GM21825 (cell line): ENCODE measurements at regions not wholly inside any gene's neighbourhood (a gene's known extent, or its start where the extent isn't known, plus 50 kb on each side); places are given as distances from the start of the nearest gene placed in this dataset.
"Not testable (repeated sequence)": the region's sequence is repeated elsewhere in the genome, so short reads cannot be mapped to it uniquely, and the experiment has no call there.

Experiments
- ATAC-seq: cut with Tn5 transposase; IDR thresholded peaks from one replicate; pipeline ENCODE4 v1.9.1; 2021; ENCODE audit warnings: mild to moderate bottlenecking, moderate library complexity; ENCODE audit not compliant: unreplicated experiment

DNA sequence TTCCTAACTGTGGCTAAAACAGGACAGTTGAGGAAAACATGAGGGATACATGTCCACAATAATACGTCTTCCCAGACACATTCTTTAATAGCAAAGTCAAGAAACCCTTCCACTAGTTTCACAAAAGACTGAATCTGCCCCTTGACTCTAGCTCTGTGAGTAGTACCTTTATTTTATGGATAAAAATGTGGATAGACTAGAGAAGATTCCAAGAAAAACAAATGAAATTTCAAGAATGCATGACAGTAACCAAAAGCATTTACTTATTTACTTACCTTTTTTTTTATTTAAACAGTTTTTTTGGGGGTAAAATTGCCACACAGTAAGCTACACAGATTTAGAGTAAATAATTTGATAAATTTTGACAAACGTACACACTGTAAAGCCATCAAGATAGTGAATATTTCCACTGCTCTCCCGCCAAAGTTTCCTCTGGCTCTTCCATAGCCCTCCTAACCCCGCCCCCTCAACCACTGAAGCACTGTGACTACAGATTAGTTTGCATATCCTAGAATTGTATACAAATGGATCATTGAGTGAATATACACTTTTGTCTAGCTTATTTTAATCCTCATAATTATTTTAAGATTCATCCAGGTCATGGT lies 420.4 kb upstream of the ZMIZ1 start:
- ATAC-seq = no peak

DNA sequence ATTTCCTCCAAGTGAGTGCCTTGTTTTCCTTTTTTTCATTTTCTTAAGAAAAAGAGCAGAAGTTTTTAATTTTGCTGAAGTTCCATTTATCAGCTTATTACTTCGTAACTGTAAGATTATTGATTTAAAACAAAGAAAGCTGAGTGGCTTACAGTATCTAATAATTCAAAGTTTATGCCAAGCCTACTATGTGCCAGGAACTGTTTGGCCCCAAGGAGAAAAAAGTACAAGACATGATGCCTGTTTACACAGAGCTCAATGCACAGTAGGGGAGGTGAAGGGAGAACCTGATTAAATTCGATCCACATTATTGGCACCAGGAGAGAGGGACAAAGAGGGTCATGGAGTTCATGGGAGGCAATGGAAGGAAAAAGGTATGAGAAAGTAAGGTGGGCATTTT lies 419.3 kb upstream of the ZMIZ1 start:
- no peak for ATAC-seq

DNA sequence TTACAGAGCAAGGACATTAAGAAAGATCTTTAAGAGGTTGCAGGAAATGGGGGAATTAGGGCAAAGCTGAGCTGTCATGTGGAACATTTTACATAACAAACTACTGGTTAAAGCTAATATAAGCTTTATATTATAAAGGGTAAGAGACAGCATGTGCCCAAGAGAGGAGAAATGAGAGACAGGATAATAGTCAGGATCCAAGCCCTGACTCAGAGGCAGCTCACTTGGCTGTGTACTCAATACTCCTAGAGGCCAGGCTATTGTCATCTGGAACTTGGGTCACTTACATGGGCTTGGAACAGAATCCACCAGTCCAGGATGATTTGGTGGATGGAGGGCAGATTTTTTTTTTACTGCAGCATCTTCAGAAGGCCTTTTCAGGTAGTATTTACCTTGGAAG lies 418.6 kb upstream of the ZMIZ1 start:
- ATAC-seq = no peak

DNA sequence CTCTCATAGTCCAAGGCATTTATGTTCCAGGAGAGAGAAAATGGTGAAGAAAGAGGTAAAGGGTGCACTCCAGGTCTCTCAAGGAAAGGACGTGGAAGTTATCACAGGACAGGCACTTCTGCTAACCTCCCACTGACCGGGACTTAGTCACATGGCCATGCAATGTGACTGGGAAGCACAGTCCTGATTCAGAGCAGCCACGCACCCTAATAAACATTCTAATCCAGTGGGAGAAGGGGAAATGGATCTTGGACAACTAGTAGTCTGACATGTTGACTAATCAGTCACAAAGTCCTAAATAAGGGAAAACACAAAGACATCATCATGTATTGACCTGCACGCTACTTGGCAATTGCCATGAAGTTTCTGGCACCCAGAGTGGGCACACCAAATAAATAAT lies 417.5 kb upstream of the ZMIZ1 start:
- no peak for ATAC-seq

DNA sequence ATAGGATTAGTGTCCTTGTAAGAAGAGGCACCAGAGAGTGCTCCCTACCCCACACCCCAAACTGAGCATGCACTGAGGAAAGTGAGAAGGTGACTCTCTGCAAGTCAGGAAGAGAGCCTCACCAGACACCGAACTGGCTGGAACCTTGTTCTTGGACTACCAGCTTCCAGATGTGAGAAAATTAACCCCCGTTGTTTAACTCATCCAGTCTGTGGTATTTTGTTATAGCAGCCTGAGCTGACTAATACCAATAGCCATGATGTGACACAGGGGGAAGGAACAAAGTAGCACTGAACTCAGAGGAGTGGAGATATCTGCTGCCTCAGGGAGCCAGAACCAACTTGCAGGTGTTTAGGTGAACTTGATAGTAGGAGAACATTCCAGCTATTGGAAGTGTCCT lies 415.2 kb upstream of the ZMIZ1 start:
- no peak for ATAC-seq

DNA sequence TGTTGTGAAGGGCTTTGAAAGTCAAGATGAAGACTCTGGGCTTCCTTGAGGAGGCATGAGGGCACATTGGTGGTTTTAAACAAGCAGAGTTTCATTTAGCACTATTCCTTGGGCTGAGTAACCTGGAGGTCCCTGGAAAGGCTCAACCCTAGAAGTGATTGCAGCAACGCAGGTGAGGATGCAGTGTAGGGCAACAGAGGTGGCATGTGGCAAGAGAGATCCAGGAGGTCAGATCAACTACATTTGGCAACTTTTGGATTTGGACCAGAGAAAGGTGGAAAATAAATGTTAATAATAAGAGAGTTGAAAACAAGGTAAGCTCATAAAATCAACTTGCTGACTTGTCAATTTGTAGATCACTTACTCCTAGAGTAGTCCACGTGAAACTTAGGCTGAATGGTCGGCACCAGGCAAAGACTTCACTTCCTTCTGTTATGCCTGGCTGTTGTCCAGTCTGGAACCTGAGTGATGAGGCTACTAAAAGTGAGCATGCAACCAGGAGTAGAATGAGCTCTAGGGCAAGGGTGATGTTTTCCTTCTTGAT lies 414.6 kb upstream of the ZMIZ1 start:
- no peak for ATAC-seq

DNA sequence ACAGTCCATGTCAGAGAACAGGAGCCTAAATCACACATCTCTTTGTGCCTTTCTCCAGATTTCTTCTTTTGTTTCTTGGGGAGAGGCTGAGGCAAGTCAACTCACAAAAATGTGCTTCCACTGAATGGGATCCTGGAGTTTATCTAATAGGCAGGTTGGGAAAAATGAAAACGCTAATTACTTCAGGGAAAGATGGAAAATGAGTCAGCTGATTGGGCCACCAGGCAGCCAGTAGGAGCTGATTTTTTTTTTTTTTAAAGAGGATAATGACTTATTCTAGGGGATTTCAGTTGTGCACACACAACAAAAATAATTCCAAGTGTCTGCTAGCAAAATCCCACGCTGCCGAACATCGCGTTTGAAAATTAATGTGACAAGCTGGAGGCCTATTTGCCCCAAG lies 412.8 kb upstream of the ZMIZ1 start:
- no peak for ATAC-seq

DNA sequence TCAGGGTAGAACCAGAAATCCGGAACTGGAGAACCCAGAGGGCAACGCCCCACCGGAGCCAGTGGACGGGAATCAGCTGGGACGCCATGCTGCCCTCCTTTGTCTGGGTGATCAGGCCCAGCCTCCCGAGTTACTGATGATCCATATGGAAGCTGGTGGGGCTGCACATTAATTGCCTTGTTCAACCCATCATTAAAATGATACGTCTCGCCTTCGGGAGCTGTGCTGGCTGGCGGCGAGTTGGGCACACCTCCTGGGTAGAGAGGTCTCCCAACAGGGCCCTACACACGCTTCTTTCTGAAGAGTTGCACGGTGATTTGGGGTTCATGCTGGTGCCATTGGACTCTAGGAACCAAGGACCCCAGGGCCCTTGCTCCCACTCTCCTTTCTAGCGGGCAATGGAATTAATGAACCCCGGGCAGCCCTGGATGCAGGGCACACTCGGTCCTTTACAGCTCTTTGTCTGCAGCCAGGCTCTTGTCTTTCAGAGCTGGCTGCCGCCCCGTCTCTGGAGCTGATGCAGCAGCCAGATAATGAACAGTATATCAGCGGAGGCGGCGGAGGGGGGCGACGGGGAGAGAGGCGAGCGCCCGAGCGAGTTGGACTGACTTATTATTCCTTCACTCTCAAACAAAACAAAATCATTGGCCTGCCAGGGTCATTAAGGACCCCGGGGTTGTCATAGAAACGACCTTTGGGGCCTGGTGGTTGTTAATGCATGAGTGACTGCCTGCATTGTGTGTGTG lies 412.2 kb upstream of the ZMIZ1 start:
- ATAC-seq = no peak

DNA sequence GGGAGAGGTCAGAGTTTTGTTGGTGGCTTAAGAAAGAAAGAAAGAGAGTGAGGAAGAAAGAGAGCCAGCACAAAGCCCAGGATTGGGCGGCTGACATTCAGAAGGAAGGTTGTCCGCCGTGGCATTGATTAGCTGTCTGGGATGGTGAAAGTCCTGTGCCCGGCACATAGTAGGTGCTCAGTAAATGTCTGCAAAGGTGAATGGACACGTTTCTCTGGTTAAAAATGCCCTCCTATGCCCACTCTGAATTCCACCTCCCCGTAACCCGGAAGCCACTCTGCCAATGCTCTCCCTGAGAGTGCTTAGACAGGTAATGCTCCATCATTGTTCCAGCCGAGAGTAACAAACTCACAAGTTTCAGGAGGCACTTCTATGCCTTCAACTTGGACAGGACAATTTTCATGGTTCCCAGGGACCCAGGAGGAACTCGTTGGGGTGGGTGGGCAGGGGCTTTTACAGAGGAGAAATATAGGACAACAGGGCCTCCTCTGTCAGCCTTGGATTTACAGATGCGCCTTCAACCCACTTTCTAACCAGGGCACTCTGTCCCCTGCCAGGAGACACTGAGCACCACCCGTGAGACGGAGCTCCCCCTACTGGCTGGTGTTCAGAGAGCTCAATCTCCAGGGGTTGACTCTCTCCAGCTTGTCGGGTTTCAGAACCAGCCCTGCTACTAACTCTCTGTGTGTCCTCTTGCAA lies 411.5 kb upstream of the ZMIZ1 start:
- ATAC-seq = no peak

DNA sequence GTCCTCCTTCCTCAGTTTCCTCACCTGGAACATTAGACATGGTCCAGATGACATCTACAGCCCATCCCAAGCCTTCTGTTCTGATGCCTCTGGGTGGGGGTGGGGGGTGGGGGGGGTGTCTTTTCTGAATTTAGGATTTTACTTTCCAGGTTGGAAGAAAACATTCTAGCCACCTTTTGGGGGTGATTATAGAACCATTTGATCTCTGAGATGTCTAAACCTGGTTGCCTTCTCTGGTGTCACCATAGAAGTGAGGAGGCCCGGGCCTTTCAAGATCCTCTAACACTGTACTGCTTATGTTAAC lies 411.0 kb upstream of the ZMIZ1 start:
- no peak for ATAC-seq

DNA sequence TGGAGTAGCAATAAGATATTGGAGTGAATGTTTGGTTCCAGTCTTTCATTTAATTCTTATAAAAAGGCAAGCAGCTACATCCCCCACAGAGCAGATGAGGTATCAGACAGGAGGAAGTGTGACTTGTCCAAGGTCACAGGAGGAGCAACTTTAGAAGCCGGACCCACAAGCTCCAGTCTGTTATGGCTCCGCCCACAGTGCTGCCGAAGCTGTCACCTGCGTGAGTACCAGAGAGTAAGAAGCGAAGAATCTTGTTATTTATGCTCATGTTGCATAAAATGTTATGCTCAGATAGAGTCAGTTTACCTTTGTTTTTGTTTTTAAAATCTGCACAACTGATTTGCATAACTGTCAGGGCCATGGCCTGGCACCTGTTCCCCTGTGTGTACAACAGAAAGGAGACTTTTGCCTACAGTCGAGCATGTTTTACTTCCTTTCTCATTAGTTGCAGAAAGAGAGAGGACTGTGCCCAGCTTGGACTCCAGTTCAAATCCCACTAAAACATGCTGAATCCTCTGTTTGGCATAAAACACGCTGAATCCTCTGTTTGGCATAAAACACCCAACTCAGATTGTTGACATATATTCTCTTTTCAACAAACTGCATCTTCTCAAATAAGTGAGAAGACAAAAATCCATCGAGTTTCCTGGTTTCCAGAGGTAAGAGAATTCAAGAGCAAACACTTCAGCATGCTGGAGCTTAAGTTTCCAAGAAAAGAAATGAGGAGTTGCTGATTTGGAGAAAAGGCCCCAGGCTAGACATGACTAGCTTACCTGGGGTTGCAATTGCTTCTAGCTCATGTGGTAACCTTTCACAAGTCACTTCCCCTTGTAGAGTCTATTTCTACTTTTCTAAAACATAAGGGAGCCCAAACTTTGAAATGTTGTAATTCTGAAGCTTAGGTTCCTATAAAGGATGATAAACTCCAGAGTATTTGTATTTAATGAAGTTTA lies 409.8 kb upstream of the ZMIZ1 start:
- peak; percentile 74 for ATAC-seq

DNA sequence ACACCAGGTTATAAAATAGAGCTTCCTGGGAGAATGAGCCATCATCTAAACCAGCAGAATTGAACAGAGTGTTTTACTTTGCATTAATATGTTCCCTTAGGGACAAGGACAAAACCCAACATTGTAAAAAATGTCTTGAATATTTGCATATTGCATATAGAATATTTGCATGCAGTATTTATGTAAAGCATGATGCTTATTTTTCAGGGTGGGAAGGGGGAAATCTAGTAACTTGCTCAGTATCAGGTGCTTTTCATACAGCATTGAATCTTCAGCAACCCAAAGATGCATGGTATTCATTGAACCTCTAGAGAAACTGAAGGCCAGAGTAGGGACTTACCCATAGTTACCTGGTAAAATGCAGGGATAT lies 409.2 kb upstream of the ZMIZ1 start:
- no peak for ATAC-seq

DNA sequence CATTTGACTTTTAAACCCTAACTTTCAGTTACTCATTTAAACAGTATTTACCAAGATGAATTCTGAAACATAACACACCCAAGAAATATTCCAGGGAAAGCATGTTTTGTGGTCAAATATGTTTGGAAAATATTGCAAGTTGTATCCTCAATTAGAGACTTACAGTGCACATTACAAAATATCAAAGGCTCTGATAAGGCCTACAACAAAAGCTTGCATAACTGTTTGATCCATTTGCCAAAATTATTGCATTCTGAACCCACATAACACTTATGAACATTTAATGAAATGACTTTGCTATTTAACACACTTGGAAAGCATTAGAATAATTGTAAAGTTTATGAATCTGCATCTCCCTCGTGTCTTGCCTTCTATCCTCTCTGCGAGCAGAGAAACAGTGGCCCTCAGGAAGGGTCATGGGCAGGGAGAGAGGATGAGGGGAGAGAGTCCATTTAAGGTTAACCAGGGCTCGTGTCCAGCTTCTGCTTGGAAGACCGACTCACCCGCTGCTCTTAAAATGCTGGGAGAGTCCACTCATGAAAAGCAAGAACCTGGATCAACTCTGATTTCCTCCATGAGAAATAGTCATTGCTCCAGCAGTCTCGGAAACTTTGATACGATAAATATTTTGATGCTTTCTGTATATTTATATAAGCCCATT lies 408.2 kb upstream of the ZMIZ1 start:
- no peak for ATAC-seq

DNA sequence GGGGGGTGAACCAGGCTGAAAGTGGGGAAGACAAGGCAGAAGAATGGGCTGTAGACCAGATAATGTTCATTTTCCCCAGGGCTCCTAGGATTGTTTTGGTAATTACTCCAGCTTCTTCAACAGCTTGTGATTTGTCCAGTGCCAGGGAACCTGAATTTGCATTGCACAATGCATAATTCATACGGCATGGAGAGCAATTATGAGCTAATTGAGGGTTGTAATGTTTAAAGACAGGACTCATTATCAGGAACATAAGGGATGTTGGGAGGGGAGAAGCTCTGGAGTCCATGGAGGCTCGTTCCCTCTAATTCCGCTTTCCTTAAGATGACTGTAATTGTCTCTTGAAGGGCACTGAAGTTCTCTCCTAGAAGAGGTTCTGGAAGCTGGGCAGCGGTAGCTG lies 405.0 kb upstream of the ZMIZ1 start:
- no peak for ATAC-seq

DNA sequence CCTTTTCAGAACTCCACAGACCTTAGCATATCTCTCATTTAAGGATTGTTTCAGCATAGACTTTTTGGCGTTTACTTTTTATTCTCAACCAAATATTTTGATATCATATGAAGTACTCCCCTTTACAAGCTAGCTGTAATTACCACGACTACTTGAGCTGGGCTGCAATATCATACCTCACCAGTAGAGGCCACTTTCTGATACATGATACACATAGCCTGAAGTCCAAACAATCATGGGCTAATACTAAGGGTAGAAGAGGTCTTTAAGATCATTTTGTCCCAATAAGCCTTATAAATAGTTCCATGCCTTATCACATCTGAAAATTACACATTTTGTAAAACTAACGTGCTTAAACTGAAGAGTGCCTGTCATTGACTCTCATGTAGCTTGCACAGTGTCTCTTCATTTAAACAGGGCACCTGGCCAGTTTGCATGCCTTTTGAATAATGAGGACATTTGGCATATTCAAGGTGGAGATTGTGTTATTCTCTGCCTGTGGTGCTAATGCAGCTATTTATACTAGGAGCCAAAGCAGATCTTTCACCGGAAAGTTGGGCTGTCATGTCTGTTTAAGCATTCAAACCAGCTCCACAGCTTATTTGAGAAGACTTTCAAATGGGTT lies 403.7 kb upstream of the ZMIZ1 start:
- ATAC-seq = no peak

DNA sequence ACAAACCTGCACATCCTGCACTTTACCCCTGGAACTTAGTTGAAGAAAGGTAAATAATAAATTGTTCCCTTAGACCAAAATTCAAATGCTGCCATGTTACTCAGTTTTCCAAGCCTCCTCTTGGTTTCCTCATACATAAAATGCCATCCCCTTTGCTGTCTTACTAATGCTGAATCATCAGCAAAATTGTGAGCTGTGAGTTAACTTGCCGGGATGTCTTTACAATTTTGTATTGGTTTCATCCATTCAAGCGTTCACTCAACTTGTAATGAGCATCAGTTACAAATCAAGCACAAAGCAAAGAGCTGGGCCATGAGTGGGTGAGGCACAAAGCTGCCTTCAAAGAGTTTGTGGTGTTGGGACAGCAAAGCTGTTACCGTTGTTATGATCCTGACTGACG lies 395.8 kb upstream of the ZMIZ1 start:
- ATAC-seq = no peak

DNA sequence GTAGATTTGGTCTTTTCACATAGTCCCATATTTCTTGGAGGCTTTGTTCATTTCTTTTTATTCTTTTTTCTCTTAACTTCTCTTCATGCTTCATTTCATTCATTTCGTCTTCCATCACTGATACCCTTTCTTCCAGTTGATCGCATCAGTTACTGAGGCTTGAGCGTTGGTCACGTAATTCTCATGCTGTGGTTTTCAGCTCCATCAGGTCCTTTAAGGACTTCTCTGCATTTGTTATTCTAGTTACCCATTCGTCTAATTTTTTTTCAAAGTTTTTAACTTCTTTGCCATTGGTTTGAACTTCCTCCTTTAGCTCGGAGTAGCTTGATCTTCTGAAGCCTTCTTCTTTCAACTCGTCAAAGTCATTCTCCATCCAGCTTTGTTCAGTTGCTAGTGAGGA lies 387.6 kb upstream of the ZMIZ1 start:
- ATAC-seq = not testable (repeated sequence)

DNA sequence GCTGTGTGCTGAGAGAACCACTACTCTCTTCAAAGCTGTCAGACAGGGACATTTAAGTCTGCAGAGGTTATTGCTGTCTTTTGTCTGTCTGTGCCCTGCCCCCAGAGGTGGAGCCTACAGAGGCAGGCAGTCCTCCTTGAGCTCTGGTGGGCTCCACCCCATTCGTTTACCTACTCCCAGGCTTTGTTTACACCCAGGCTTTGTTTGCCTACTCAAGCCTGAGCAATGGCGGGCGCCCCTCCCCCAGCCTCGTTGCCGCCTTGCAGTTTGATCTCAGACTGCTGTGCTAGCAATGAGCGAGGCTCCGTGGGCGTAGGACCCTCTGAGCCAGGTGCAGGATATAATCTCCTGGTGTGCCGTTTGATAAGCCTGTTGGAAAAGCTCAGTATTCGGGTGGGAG lies 386.8 kb upstream of the ZMIZ1 start:
- not testable (repeated sequence) for ATAC-seq

DNA sequence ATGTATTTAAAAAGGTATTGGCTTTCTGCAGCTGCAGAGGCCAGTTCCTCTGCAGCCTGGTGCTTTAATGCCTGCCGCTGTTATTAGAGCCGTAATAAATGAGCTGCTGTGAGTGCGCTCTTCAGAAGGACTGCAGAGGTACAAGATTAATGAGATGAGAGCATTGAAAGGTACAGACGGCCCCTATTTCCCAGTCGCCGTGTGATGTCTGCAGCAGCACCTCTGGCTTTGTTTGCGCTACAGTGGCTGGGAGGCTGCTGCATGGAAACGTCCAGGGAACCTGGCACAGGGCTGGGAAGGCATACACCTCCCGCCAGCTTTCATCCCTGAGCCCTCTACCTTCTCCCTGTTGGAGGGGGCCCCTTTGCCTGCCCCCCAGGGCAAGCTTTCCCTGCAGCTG lies 383.8 kb upstream of the ZMIZ1 start:
- ATAC-seq = no peak

DNA sequence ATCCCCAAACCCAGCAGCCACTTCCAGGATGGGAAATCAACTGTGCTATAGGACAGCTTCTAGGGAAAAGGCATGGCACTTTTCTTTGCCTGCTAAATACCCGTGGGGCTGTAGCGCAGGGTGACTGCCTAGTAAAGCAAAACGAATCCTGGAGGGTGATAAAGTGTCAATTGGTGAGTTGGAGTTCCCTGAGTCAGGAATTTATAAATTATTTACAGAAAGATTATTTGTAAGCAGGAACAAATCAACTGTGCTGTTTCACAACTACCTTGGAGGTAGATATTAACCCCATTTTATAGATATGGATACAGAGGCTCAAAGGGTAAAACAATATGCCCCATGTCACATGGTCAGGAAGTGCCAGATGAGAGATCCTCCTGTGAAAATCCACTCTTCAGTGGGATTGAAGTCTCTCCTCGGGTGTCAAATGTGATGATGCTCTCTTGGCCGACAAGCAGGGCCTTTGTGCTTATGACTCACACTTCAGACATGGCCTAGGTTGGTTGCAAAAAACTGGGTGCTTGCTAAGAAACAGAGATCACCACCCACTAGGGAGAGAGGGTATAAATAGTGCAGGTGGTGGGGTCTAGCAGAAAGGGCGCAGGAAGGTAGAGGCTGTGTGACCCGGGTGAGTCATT lies 383.2 kb upstream of the ZMIZ1 start:
- ATAC-seq = no peak
